SK-N-MC (cell line): ENCODE measurements at regions not wholly inside any gene's neighbourhood (a gene's known extent, or its start where the extent isn't known, plus 50 kb on each side); places are given as distances from the start of the nearest gene placed in this dataset.

Source experiments
- EZH2 ChIP-seq: fragments of 200-600 bp; sonication (generic); IDR thresholded peaks from one replicate; pipeline ENCODE4 v1.6.1; 2017; ENCODE audit warnings: antibody characterized with exemption
- FOXP2 ChIP-seq: optimal IDR thresholded peaks from 2 replicates; pipeline ENCODE3; 2011; ENCODE audit warnings: mild to moderate bottlenecking, moderate library complexity; ENCODE audit not compliant: insufficient read depth; ENCODE audit errors: extremely low read length, control extremely low read depth
- POLR2AphosphoS5 ChIP-seq: IDR thresholded peaks from 2 replicates; pipeline ENCODE4 v1.6.1; 2012; ENCODE audit warnings: mild to moderate bottlenecking, low read depth, low read length, borderline replicate concordance

GRCh38 chr2:19806591-19806990, 95.2 kb downstream of the TTC32 start:
- no peak for TF ChIP-seq EZH2
- no peak for TF ChIP-seq POLR2AphosphoS5
- no peak for TF ChIP-seq FOXP2
